Body of pancreas (tissue), 4 donors: ENCODE measurements at regions not wholly inside any gene's neighbourhood (a gene's known extent, or its start where the extent isn't known, plus 50 kb on each side); places are given as distances from the start of the nearest gene placed in this dataset.

ENCODE experiments used
- CTCF ChIP-seq, 7 experiments: fragments of 450-650 bp in 4 of 7; fragments of 200-600 bp in 3 of 7; sonication (generic) in 3 of 7; IDR thresholded peaks; one replicate each; pipeline ENCODE4 v1.5.1; 2016 to 2019; ENCODE audit warnings: antibody characterized with exemption in 7 of 7
- POLR2A ChIP-seq, 3 donors: fragments of 450-650 bp; IDR thresholded peaks; one replicate each; pipeline ENCODE4 v1.6.1; 2016; ENCODE audit warnings: antibody characterized with exemption in 3 of 3, mild to moderate bottlenecking in 2 of 3

- TF ChIP-seq CTCF (IDR thresholded peaks at IDR 0.05) = no peak
- no peak for TF ChIP-seq POLR2A (IDR thresholded peaks at IDR 0.05)
Observed at GRCh38 chr9:1421436-1421835, 371.3 kb downstream of the DMRT2 start.
